Nephron progenitor cell (in vitro differentiated cells): ENCODE measurements at regions not wholly inside any gene's neighbourhood (a gene's known extent, or its start where the extent isn't known, plus 50 kb on each side); places are given as distances from the start of the nearest gene placed in this dataset.

Experiments used
- DNase-seq: peaks from one replicate; pipeline ENCODE4 v3.0.0; 2021
- H3K27ac Mint-ChIP-seq: 2 replicates; pipeline ENCODE4 v1.8.0; 2021; ENCODE audit warnings: mild to moderate bottlenecking, moderate library complexity, mixed read lengths
- H3K27me3 Mint-ChIP-seq: 2 replicates; pipeline ENCODE4 v1.8.0; 2021; ENCODE audit warnings: mild to moderate bottlenecking, low read depth, mixed read lengths; ENCODE audit not compliant: poor library complexity
- H3K36me3 Mint-ChIP-seq: 2 replicates; pipeline ENCODE4 v1.8.0; 2021; ENCODE audit warnings: low read depth, mixed read lengths
- H3K4me1 Mint-ChIP-seq: 2 replicates; pipeline ENCODE4 v1.8.0; 2021; ENCODE audit warnings: mixed read lengths
- H3K4me3 Mint-ChIP-seq: 2 replicates; pipeline ENCODE4 v1.8.0; 2021; ENCODE audit warnings: mild to moderate bottlenecking, moderate library complexity, mixed read lengths
- H3K9me3 Mint-ChIP-seq: 2 replicates; pipeline ENCODE4 v1.8.0; 2021; ENCODE audit warnings: mild to moderate bottlenecking, moderate library complexity, mixed read lengths
- TF ChIP-seq, protein P1 (sequence below): fragments of 200-600 bp; sonication (generic); IDR thresholded peaks from 2 replicates; pipeline ENCODE4 v1.5.0; 2021; ENCODE audit warnings: antibody characterized with exemption

DNA sequence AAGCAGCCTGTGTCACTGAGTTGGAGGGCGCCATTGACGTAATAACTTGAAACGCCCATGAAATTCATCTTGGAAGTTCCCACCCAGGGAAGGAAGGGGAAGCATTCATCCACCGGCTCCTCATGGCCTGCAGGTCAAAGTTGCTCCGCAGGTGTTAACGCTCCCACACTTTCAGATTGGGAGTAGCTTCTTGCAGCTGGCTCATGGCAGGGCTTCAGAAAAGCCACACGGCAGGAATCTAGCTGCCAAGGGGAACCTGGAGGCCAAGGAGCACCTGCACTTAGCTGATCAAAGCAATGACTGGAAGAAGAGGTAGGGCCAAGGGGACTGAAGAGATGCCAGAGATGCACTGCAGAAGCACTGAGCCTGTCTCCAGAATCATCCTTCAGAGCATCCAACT lies 203.2 kb downstream of the ARHGAP12 start:
- H3K4me3 Mint-ChIP-seq = no peak overlapping the region
- H3K4me1 Mint-ChIP-seq = peaks cover 6% of the 10 kb centered on the region
- no peak overlapping the region for H3K27ac Mint-ChIP-seq

DNA sequence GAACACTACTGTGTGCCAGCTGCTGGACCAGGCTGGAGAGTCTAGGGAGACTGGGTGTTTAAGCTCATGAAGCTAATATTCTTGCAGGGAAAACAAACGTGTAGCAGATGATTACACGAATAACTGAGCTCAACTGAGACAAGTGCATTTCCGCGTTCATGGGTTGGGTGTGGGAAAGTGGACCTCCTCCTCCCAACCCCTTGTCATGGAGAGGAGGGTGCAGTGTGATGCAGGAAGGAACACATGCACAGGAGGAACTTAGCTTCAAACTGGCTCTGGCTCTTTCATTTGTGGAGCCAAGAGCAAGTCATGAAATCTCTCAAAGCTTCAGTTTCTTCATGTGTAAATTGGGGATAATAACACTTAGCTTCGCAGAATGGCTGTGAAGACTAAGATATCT lies 204.3 kb downstream of the ARHGAP12 start:
- Mint-ChIP-seq H3K36me3 (no peaks in the 10 kb centered on the region), H3K27ac (no peak overlapping the region), H3K9me3 (peaks cover 35% of the 10 kb centered on the region), H3K27me3 (no peaks in the 10 kb centered on the region), H3K4me3 (no peak overlapping the region), H3K4me1 (peaks cover 6% of the 10 kb centered on the region)
- TF ChIP-seq, protein P1, sequence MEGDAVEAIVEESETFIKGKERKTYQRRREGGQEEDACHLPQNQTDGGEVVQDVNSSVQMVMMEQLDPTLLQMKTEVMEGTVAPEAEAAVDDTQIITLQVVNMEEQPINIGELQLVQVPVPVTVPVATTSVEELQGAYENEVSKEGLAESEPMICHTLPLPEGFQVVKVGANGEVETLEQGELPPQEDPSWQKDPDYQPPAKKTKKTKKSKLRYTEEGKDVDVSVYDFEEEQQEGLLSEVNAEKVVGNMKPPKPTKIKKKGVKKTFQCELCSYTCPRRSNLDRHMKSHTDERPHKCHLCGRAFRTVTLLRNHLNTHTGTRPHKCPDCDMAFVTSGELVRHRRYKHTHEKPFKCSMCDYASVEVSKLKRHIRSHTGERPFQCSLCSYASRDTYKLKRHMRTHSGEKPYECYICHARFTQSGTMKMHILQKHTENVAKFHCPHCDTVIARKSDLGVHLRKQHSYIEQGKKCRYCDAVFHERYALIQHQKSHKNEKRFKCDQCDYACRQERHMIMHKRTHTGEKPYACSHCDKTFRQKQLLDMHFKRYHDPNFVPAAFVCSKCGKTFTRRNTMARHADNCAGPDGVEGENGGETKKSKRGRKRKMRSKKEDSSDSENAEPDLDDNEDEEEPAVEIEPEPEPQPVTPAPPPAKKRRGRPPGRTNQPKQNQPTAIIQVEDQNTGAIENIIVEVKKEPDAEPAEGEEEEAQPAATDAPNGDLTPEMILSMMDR = no peak
- DNase-seq = no peak

More for the DNA sequence above, 203.2 kb downstream of the ARHGAP12 start:
- no peak for DNase-seq
- H3K9me3 Mint-ChIP-seq = peaks cover 27% of the 10 kb centered on the region
- TF ChIP-seq, protein P1 = no peak
- H3K27me3 Mint-ChIP-seq = peaks cover under 1% of the 10 kb centered on the region
- no peaks in the 10 kb centered on the region for H3K36me3 Mint-ChIP-seq

GRCh38 chr10:31723106-31723750 lies 205.4 kb downstream of the ARHGAP12 start:
- peaks cover 6% of the 10 kb centered on the region for H3K4me1 Mint-ChIP-seq

DNA sequence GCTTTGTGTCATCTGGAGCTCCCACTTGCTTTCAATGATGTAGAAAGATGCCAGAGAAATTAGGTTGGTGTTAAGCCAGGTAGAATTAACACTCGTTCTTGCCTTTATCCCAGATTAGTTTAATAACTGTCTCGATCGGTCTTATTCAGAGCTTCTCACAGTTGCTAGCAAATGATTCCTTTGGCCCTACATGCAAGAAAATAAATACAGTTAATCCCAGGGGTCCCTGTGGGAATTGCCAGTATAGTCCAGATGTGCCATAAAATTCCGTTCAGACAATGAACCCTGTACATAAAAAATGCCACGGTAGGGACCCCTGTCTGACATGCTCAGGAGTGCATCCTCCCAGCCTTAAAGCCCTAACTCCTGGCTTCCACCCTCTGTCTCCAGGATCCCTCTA lies 207.5 kb downstream of the ARHGAP12 start:
- Mint-ChIP-seq H3K4me1 (peaks cover 6% of the 10 kb centered on the region), H3K27ac (no peak overlapping the region), H3K4me3 (no peak overlapping the region), H3K36me3 (no peaks in the 10 kb centered on the region), H3K27me3 (no peaks in the 10 kb centered on the region), H3K9me3 (peaks cover 47% of the 10 kb centered on the region)
- no peak for DNase-seq
- TF ChIP-seq, protein P1 = no peak

More at GRCh38 chr10:31723106-31723750, 205.4 kb downstream of the ARHGAP12 start:
- TF ChIP-seq, protein P1 = no peak
- H3K4me3 Mint-ChIP-seq = no peak overlapping the region
- peaks cover 36% of the 10 kb centered on the region for H3K9me3 Mint-ChIP-seq
- no peaks in the 10 kb centered on the region for H3K36me3 Mint-ChIP-seq
- no peak for DNase-seq
- no peaks in the 10 kb centered on the region for H3K27me3 Mint-ChIP-seq
- no peak overlapping the region for H3K27ac Mint-ChIP-seq

- TF ChIP-seq, protein P1 = no peak
Observed at GRCh38 chr10:31720546-31720945, 208.1 kb downstream of the ARHGAP12 start.

DNA sequence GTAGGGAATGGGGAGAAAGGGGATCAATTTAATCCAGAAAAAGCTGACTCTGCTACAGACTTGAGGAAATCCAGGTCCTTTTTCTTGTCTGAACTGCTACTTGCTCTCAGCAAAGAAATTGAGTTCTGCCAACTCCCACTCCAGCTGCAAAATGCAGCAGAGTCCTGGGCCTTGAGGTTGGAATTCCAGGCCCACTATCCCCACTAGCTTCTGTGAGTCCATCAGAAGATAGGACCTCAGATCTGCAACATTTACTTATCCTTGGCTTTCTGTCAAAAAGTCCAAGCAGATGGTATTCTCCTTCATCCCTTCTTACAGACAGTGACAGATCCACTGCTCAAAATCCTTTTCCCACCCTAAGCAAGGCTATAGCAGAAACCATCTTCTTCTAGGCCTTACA lies 219.2 kb downstream of the ARHGAP12 start:
- peaks cover 24% of the 10 kb centered on the region for H3K36me3 Mint-ChIP-seq
- peaks cover 50% of the 10 kb centered on the region for H3K9me3 Mint-ChIP-seq
- H3K4me3 Mint-ChIP-seq = no peak overlapping the region
- H3K4me1 Mint-ChIP-seq = peaks cover 44% of the 10 kb centered on the region
- peaks cover 8% of the 10 kb centered on the region for H3K27me3 Mint-ChIP-seq
- H3K27ac Mint-ChIP-seq = peak overlapping the region; percentile 99
- DNase-seq = no peak
- TF ChIP-seq, protein P1 = no peak

More at GRCh38 chr10:31720546-31720945, 208.1 kb downstream of the ARHGAP12 start:
- Mint-ChIP-seq H3K9me3 (peaks cover 51% of the 10 kb centered on the region), H3K36me3 (no peaks in the 10 kb centered on the region), H3K4me3 (no peak overlapping the region), H3K4me1 (peaks cover 6% of the 10 kb centered on the region), H3K27me3 (no peaks in the 10 kb centered on the region), H3K27ac (no peak overlapping the region)
- DNase-seq = no peak
